Panc1 (cell line): ENCODE measurements at regions not wholly inside any gene's neighbourhood (a gene's known extent, or its start where the extent isn't known, plus 50 kb on each side); places are given as distances from the start of the nearest gene placed in this dataset.

ENCODE experiments used
- POLR2AphosphoS5 ChIP-seq: IDR thresholded peaks from 2 replicates; pipeline ENCODE4 v1.6.1; 2012; ENCODE audit warnings: mild to moderate bottlenecking, low read depth, low read length, moderate library complexity
- SIN3A ChIP-seq: IDR thresholded peaks from 2 replicates; pipeline ENCODE4 v1.6.1; 2012; ENCODE audit warnings: low read depth, mild to moderate bottlenecking, low read length, moderate library complexity, borderline replicate concordance; ENCODE audit not compliant: insufficient read depth
- TCF7L2 ChIP-seq: IDR thresholded peaks from 2 replicates; pipeline ENCODE4 v1.6.1; 2011; ENCODE audit warnings: mild to moderate bottlenecking, low read depth, low read length, inconsistent platforms
- TF ChIP-seq, protein P1 (sequence below), 2 experiments: IDR thresholded peaks; 2 replicates each; pipeline ENCODE4 v1.6.1; 2011 to 2012; ENCODE audit warnings: low read depth in 2 of 2, control low read depth in 1 of 2, low read length in 1 of 2, mild to moderate bottlenecking in 1 of 2, moderate library complexity in 1 of 2; ENCODE audit not compliant: insufficient read depth in 1 of 2
- TF ChIP-seq, protein P2 (sequence below): fragments of 450-650 bp; IDR thresholded peaks from 2 replicates; pipeline ENCODE4 v1.5.1; 2017; ENCODE audit warnings: mild to moderate bottlenecking

DNA sequence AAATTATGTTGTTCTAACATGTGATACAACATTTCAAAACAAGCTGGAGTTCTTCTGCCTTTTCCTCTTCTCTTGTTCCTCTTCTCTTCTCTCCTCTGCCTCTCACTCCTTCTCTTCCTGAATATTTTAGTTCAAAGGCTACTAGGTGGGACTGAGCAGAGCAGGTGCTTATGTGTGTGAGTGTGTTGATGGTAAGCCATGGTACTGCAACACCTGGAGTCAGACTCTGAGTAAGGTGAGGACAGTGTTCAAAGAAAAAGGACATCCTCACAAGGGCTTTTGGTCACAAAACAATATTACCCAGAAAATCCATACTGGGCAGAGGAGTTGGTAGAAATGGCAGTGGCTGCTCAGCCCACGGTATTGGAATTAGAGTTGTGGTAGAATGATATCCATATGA, 1188.7 kb downstream of the SLITRK1 start:
- TF ChIP-seq POLR2AphosphoS5 (no peak), SIN3A (no peak), TCF7L2 (no peak)
- TF ChIP-seq, protein P1, sequence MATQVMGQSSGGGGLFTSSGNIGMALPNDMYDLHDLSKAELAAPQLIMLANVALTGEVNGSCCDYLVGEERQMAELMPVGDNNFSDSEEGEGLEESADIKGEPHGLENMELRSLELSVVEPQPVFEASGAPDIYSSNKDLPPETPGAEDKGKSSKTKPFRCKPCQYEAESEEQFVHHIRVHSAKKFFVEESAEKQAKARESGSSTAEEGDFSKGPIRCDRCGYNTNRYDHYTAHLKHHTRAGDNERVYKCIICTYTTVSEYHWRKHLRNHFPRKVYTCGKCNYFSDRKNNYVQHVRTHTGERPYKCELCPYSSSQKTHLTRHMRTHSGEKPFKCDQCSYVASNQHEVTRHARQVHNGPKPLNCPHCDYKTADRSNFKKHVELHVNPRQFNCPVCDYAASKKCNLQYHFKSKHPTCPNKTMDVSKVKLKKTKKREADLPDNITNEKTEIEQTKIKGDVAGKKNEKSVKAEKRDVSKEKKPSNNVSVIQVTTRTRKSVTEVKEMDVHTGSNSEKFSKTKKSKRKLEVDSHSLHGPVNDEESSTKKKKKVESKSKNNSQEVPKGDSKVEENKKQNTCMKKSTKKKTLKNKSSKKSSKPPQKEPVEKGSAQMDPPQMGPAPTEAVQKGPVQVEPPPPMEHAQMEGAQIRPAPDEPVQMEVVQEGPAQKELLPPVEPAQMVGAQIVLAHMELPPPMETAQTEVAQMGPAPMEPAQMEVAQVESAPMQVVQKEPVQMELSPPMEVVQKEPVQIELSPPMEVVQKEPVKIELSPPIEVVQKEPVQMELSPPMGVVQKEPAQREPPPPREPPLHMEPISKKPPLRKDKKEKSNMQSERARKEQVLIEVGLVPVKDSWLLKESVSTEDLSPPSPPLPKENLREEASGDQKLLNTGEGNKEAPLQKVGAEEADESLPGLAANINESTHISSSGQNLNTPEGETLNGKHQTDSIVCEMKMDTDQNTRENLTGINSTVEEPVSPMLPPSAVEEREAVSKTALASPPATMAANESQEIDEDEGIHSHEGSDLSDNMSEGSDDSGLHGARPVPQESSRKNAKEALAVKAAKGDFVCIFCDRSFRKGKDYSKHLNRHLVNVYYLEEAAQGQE (IDR thresholded peaks at IDR 0.05; ENCODE audit: insufficient read depth in 1 of 2, low read depth in 2 of 2, low read length in 1 of 2), result no peak
- TF ChIP-seq, protein P2, sequence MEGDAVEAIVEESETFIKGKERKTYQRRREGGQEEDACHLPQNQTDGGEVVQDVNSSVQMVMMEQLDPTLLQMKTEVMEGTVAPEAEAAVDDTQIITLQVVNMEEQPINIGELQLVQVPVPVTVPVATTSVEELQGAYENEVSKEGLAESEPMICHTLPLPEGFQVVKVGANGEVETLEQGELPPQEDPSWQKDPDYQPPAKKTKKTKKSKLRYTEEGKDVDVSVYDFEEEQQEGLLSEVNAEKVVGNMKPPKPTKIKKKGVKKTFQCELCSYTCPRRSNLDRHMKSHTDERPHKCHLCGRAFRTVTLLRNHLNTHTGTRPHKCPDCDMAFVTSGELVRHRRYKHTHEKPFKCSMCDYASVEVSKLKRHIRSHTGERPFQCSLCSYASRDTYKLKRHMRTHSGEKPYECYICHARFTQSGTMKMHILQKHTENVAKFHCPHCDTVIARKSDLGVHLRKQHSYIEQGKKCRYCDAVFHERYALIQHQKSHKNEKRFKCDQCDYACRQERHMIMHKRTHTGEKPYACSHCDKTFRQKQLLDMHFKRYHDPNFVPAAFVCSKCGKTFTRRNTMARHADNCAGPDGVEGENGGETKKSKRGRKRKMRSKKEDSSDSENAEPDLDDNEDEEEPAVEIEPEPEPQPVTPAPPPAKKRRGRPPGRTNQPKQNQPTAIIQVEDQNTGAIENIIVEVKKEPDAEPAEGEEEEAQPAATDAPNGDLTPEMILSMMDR, result no peak
